ENCODE measurements at regions not wholly inside any gene's neighbourhood (a gene's known extent, or its start where the extent isn't known, plus 50 kb on each side); places are given as distances from the start of the nearest gene placed in this dataset.

GRCh38 chr4:125444166-125444565, 129.4 kb downstream of the FAT4 start:
- no peak for DNase-seq

- DNase-seq = no peak
These were observed 130.8 kb downstream of the FAT4 start for GRCh38 chr4:125445525-125445924.

GRCh38 chr4:125447551-125448290, 133.0 kb downstream of the FAT4 start:
- DNase-seq = no peak

- DNase-seq = no peak
These were observed 141.3 kb downstream of the FAT4 start for GRCh38 chr4:125456075-125456474.

- DNase-seq = no peak
These were observed 144.8 kb downstream of the FAT4 start for GRCh38 chr4:125459531-125459930.

- no peak for DNase-seq
These were observed 147.1 kb downstream of the FAT4 start for GRCh38 chr4:125461676-125462363.

- no peak for DNase-seq
These were observed 149.4 kb downstream of the FAT4 start for GRCh38 chr4:125464146-125464545.

- DNase-seq = peak; percentile 45
These were observed 166.7 kb downstream of the FAT4 start for GRCh38 chr4:125481334-125482045.

- no peak for DNase-seq
These were observed 168.1 kb downstream of the FAT4 start for GRCh38 chr4:125482822-125483221.

- DNase-seq = no peak
These were observed 168.5 kb downstream of the FAT4 start for GRCh38 chr4:125483278-125483677.

- no peak for DNase-seq
These were observed 170.2 kb downstream of the FAT4 start for GRCh38 chr4:125484912-125485311.

GRCh38 chr4:125486351-125486750, 171.6 kb downstream of the FAT4 start:
- no peak for DNase-seq

GRCh38 chr4:125489952-125490690, 175.4 kb downstream of the FAT4 start:
- DNase-seq = no peak

- no peak for DNase-seq
These were observed 178.2 kb downstream of the FAT4 start for GRCh38 chr4:125492957-125493356.

- no peak for DNase-seq
These were observed 183.1 kb downstream of the FAT4 start for GRCh38 chr4:125497861-125498260.

GRCh38 chr4:125498981-125499380, 184.2 kb downstream of the FAT4 start:
- DNase-seq = no peak

- DNase-seq = no peak
These were observed 186.3 kb downstream of the FAT4 start for GRCh38 chr4:125501090-125501489.

GRCh38 chr4:125501568-125501967, 186.8 kb downstream of the FAT4 start:
- peak; percentile 65 for DNase-seq

GRCh38 chr4:125505621-125506020, 190.9 kb downstream of the FAT4 start:
- no peak for DNase-seq

- DNase-seq = no peak
These were observed 192.4 kb downstream of the FAT4 start for GRCh38 chr4:125507141-125507540.

- no peak for DNase-seq
These were observed 197.0 kb downstream of the FAT4 start for GRCh38 chr4:125511715-125512114.

- no peak for DNase-seq
These were observed 200.3 kb downstream of the FAT4 start for GRCh38 chr4:125515016-125515415.

GRCh38 chr4:125517831-125518230, 203.1 kb downstream of the FAT4 start:
- DNase-seq = no peak
